ENCODE measurements at regions not wholly inside any gene's neighbourhood (a gene's known extent, or its start where the extent isn't known, plus 50 kb on each side); places are given as distances from the start of the nearest gene placed in this dataset.
A peak's percentile ranks its signal among the peaks of the same experiment; 100 is the strongest.
"Not testable (repeated sequence)": the region's sequence is repeated elsewhere in the genome, so short reads cannot be mapped to it uniquely, and the experiment has no call there.

DNA sequence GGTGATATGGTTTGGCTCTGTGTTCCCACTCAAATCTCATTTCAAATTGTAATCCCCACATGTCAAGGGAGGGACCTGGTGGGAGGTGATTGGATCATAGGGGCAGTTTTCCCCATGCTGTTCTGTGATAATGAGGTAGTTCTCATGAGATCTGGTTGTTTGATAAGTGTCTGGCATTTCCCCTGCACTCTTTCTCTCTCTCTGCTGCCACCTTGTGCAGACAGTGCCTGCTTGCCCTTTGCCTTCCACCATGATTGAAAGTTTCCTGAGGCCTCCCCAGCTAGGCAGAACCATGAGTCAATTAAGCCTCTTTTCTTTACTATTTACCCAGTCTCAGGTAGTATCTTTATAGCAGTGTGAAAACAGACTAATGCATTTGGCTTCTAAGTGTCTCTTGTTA, 284.7 kb downstream of the ARPP21 start:
- H3K9me3 ChIP-seq (ENCODE audit: control insufficient read depth, insufficient read depth, low read depth, low read length); H3K4me1 ChIP-seq (ENCODE audit: control insufficient read depth, insufficient read depth, low read length); H3K36me3 ChIP-seq (ENCODE audit: control insufficient read depth in 2 of 2, insufficient read depth in 1 of 2, low read length in 2 of 2); POLR2A ChIA-PET; H3K4me3 ChIP-seq (ENCODE audit: low read depth, low read length); H3K27ac ChIP-seq (ENCODE audit: extremely low read depth, low read depth, low read length): not testable (repeated sequence)
- CTCF ChIA-PET = interaction anchor here (0.6 to 2.0 kb wide), 6 partner anchors 9 to 905 kb away, joined by 3 to 11 read pairs (median 5); no protein-coding TSS in a partner anchor
- peak; percentile 17; the same call in 1 of the 2 replicates for TF ChIP-seq ZNF654 (tag by site-specific recombination; IDR thresholded peaks at IDR 0.05; ENCODE audit: low read depth)

DNA sequence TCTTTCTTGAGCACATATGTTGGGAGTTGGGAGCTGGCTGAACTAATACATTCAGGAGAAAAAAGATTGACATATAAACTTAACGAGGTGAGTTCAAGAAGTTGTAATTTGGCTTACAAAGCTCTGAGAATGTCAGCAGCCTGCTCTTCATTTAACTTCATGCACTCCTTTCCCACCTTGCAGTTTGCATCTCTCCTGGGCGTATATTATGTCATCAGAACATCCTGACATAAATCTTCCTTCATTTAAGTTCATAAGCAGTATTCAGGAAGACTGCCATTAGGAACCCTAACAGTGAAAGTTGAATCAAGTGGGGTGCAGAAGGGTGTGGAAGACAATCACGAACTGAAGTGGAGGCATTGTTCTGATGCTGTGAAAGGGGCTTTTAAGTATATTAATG, 288.1 kb downstream of the ARPP21 start:
- Histone ChIP-seq H3K4me3 (ENCODE audit: low read depth, low read length) (no peak overlapping the region), H3K9me3 (ENCODE audit: control insufficient read depth, insufficient read depth, low read depth, low read length) (no peaks in the 10 kb centered on the region), H3K27ac (ENCODE audit: extremely low read depth, low read depth, low read length) (no peak overlapping the region), H3K4me1 (ENCODE audit: control insufficient read depth, insufficient read depth, low read length) (no peaks in the 10 kb centered on the region), H3K36me3 (ENCODE audit: control insufficient read depth in 2 of 2, insufficient read depth in 1 of 2, low read length in 2 of 2) (no peaks in the 10 kb centered on the region)
- TF ChIP-seq ZBTB21 (tag by site-specific recombination; IDR thresholded peaks at IDR 0.05) = no peak
- no peak for TF ChIP-seq ZNF791 (tag by site-specific recombination; IDR thresholded peaks at IDR 0.05)
- no peak for TF ChIP-seq SCRT1 (tag by site-specific recombination; IDR thresholded peaks at IDR 0.05; ENCODE audit: borderline replicate concordance)
- TF ChIP-seq ZNF121 (tag by site-specific recombination; IDR thresholded peaks at IDR 0.05) = no peak
- no peak for TF ChIP-seq ZNF341 (tag by site-specific recombination; IDR thresholded peaks at IDR 0.05; ENCODE audit: low read depth)
- no peak for TF ChIP-seq ZNF324 (tag by site-specific recombination; IDR thresholded peaks at IDR 0.05)
- TF ChIP-seq SETDB1 (IDR thresholded peaks at IDR 0.05; ENCODE audit: insufficient read length, low read length) = no peak
- TF ChIP-seq, protein P1, sequence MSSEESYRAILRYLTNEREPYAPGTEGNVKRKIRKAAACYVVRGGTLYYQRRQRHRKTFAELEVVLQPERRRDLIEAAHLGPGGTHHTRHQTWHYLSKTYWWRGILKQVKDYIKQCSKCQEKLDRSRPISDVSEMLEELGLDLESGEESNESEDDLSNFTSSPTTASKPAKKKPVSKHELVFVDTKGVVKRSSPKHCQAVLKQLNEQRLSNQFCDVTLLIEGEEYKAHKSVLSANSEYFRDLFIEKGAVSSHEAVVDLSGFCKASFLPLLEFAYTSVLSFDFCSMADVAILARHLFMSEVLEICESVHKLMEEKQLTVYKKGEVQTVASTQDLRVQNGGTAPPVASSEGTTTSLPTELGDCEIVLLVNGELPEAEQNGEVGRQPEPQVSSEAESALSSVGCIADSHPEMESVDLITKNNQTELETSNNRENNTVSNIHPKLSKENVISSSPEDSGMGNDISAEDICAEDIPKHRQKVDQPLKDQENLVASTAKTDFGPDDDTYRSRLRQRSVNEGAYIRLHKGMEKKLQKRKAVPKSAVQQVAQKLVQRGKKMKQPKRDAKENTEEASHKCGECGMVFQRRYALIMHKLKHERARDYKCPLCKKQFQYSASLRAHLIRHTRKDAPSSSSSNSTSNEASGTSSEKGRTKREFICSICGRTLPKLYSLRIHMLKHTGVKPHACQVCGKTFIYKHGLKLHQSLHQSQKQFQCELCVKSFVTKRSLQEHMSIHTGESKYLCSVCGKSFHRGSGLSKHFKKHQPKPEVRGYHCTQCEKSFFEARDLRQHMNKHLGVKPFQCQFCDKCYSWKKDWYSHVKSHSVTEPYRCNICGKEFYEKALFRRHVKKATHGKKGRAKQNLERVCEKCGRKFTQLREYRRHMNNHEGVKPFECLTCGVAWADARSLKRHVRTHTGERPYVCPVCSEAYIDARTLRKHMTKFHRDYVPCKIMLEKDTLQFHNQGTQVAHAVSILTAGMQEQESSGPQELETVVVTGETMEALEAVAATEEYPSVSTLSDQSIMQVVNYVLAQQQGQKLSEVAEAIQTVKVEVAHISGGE (tag by site-specific recombination; conservative IDR thresholded peaks at IDR 0.05; ENCODE audit: low read depth) = no peak
- TF ChIP-seq ZNF175 (tag by site-specific recombination; IDR thresholded peaks at IDR 0.05) = no peak
- TF ChIP-seq ZNF629 (tag by site-specific recombination; IDR thresholded peaks at IDR 0.05) = no peak
- no peak for TF ChIP-seq ZNF677 (tag by site-specific recombination; IDR thresholded peaks at IDR 0.05)
- no peak for TF ChIP-seq ZEB2 (tag by site-specific recombination; IDR thresholded peaks at IDR 0.05)
- TF ChIP-seq ZNF423 (tag by site-specific recombination; IDR thresholded peaks at IDR 0.05) = no peak
- ChIA-PET CTCF (no interaction called here), POLR2A (no interaction called here)

DNA sequence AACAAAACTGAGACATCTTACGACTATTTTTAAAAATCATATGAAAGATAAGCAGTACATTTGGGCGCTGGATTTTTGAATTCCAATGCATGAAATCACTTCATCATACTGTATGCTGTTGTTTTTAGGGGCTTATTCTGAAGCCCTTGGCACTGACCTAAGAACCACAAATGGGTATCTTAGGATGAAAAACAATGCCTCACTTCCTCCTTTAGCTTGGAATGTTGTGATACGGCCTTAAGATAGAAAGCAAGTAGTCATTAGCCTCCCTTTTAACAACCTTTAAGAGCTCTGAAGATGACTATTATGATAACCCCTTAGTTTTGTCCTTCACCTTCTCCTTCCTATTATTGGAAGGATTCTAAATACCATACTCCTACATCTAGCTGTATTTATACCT, 289.8 kb downstream of the ARPP21 start:
- no peak overlapping the region for H3K4me3 ChIP-seq (ENCODE audit: low read depth, low read length)
- ChIA-PET POLR2A (no interaction called here), CTCF (no interaction called here)
- H3K36me3 ChIP-seq (ENCODE audit: control insufficient read depth in 2 of 2, insufficient read depth in 1 of 2, low read length in 2 of 2) = no peaks in the 10 kb centered on the region
- no peaks in the 10 kb centered on the region for H3K4me1 ChIP-seq (ENCODE audit: control insufficient read depth, insufficient read depth, low read length)
- no peak overlapping the region for H3K27ac ChIP-seq (ENCODE audit: extremely low read depth, low read depth, low read length)
- no peaks in the 10 kb centered on the region for H3K9me3 ChIP-seq (ENCODE audit: control insufficient read depth, insufficient read depth, low read depth, low read length)
- TF ChIP-seq ZNF529 (tag by site-specific recombination; IDR thresholded peaks at IDR 0.05; ENCODE audit: insufficient replicate concordance) (no peak), ZNF174 (tag by site-specific recombination; IDR thresholded peaks at IDR 0.05) (no peak), PRDM1 (tag by site-specific recombination; IDR thresholded peaks at IDR 0.05) (no peak), ZNF354C (tag by site-specific recombination; IDR thresholded peaks at IDR 0.05; ENCODE audit: borderline replicate concordance, low read depth) (no peak), SALL2 (tag by site-specific recombination; IDR thresholded peaks at IDR 0.05; ENCODE audit: borderline replicate concordance) (no peak), ZBTB20 (tag by site-specific recombination; IDR thresholded peaks at IDR 0.05) (no peak), ZNF221 (tag by site-specific recombination; IDR thresholded peaks at IDR 0.05; ENCODE audit: borderline replicate concordance) (no peak), ZNF302 (tag by site-specific recombination; IDR thresholded peaks at IDR 0.05; ENCODE audit: low read depth) (no peak)
- TF ChIP-seq, protein P2, sequence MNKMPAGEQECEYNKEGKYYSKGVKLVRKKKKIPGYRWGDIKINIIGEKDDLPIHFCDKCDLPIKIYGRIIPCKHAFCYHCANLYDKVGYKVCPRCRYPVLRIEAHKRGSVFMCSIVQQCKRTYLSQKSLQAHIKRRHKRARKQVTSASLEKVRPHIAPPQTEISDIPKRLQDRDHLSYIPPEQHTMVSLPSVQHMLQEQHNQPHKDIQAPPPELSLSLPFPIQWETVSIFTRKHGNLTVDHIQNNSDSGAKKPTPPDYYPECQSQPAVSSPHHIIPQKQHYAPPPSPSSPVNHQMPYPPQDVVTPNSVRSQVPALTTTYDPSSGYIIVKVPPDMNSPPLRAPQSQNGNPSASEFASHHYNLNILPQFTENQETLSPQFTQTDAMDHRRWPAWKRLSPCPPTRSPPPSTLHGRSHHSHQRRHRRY (tag by site-specific recombination; IDR thresholded peaks at IDR 0.05) = no peak
- TF ChIP-seq, protein P3, sequence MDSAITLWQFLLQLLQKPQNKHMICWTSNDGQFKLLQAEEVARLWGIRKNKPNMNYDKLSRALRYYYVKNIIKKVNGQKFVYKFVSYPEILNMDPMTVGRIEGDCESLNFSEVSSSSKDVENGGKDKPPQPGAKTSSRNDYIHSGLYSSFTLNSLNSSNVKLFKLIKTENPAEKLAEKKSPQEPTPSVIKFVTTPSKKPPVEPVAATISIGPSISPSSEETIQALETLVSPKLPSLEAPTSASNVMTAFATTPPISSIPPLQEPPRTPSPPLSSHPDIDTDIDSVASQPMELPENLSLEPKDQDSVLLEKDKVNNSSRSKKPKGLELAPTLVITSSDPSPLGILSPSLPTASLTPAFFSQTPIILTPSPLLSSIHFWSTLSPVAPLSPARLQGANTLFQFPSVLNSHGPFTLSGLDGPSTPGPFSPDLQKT (IDR thresholded peaks at IDR 0.05; ENCODE audit: borderline replicate concordance, low read depth, low read length) = no peak
- TF ChIP-seq, protein P4, sequence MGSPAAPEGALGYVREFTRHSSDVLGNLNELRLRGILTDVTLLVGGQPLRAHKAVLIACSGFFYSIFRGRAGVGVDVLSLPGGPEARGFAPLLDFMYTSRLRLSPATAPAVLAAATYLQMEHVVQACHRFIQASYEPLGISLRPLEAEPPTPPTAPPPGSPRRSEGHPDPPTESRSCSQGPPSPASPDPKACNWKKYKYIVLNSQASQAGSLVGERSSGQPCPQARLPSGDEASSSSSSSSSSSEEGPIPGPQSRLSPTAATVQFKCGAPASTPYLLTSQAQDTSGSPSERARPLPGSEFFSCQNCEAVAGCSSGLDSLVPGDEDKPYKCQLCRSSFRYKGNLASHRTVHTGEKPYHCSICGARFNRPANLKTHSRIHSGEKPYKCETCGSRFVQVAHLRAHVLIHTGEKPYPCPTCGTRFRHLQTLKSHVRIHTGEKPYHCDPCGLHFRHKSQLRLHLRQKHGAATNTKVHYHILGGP (tag by site-specific recombination; IDR thresholded peaks at IDR 0.05) = no peak

All from HEK293 (cell line).